ENCODE measurements at regions not wholly inside any gene's neighbourhood (a gene's known extent, or its start where the extent isn't known, plus 50 kb on each side); places are given as distances from the start of the nearest gene placed in this dataset.

DNA sequence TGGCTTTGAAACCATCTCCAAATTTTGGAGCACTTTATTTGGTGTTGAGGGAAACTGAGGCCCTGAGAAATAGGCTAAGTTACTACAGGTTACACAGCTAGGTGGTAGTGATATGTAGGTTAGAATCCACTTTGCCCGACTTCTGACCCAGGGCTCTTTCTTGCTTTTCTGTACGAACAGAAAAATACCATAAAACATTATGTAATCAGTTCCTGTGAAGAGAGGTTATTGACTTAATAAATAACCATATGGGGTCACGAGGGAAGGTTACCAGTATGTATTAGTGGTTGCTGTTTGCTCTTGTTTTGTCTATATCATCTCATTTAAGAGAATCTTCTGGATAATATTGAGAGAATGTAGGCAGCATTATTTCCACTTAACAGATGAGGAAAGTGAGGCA is 172.2 kb upstream of the MAF start:
- 79% methylated on average over 1 of the region's 3 CpGs; no CpG with 5 or more reads in 1 of the 2 experiments for WGBS, 2 experiments (ENCODE audit: insufficient coverage in 1 of 2, insufficient read length in 1 of 2)
- H3K27me3 Mint-ChIP-seq (ENCODE audit: insufficient read depth), result peaks cover 14% of the 10 kb centered on the region
- H3K9me3 Mint-ChIP-seq, result no peaks in the 10 kb centered on the region
- Histone ChIP-seq H3K9me3 (ENCODE audit: control insufficient read depth, low read length) (no peaks in the 10 kb centered on the region), H3K27ac (ENCODE audit: low read depth, low read length) (no peak overlapping the region), H3K27me3 (ENCODE audit: control insufficient read depth, insufficient read depth, low read length, poor library complexity, severe bottlenecking) (peaks cover 28% of the 10 kb centered on the region), H3K9ac (ENCODE audit: extremely low read depth, low read length, poor library complexity, severe bottlenecking) (no peak overlapping the region), H3K4me1 (ENCODE audit: control insufficient read depth, insufficient read depth, low read length) (peaks cover 4% of the 10 kb centered on the region), H3K4me3 (ENCODE audit: low read length) (no peak overlapping the region), H3K36me3 (ENCODE audit: control insufficient read depth, insufficient read depth, low read length) (no peaks in the 10 kb centered on the region)
- H3K4me1 Mint-ChIP-seq, result peaks cover 39% of the 10 kb centered on the region
- DNase-seq, result no peak
- H3K36me3 Mint-ChIP-seq (ENCODE audit: low read depth), result no peaks in the 10 kb centered on the region
- TF ChIP-seq, protein P1, sequence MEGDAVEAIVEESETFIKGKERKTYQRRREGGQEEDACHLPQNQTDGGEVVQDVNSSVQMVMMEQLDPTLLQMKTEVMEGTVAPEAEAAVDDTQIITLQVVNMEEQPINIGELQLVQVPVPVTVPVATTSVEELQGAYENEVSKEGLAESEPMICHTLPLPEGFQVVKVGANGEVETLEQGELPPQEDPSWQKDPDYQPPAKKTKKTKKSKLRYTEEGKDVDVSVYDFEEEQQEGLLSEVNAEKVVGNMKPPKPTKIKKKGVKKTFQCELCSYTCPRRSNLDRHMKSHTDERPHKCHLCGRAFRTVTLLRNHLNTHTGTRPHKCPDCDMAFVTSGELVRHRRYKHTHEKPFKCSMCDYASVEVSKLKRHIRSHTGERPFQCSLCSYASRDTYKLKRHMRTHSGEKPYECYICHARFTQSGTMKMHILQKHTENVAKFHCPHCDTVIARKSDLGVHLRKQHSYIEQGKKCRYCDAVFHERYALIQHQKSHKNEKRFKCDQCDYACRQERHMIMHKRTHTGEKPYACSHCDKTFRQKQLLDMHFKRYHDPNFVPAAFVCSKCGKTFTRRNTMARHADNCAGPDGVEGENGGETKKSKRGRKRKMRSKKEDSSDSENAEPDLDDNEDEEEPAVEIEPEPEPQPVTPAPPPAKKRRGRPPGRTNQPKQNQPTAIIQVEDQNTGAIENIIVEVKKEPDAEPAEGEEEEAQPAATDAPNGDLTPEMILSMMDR (conservative IDR thresholded peaks at IDR 0.05), result no peak
- no peak overlapping the region for H3K4me3 Mint-ChIP-seq
- no peak overlapping the region for H3K27ac Mint-ChIP-seq

DNA sequence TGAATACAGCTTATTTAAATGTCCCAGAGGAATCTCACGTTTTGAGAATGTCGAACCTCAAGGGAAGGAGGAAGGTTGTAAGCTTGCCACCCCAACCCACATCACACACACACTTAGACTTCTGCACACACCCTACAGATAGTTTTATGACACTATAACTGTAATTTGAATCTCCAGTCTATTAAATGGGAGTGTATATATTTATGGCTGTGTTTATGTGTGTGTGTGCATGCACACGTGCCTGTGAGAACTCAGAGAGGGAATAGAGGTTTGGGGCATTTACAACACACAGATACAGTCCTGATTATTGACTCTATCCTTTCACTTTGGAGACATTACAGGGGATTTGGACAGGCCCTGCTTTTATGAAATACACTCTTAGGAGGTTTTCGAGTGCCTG is 171.5 kb upstream of the MAF start:
- Mint-ChIP-seq H3K4me3 (no peak overlapping the region), H3K27ac (no peak overlapping the region), H3K9me3 (no peaks in the 10 kb centered on the region), H3K27me3 (ENCODE audit: insufficient read depth) (peaks cover 14% of the 10 kb centered on the region), H3K4me1 (peaks cover 45% of the 10 kb centered on the region), H3K36me3 (ENCODE audit: low read depth) (no peaks in the 10 kb centered on the region)
- H3K27ac ChIP-seq (ENCODE audit: low read depth, low read length), result no peak overlapping the region
- peaks cover 28% of the 10 kb centered on the region for H3K27me3 ChIP-seq (ENCODE audit: control insufficient read depth, insufficient read depth, low read length, poor library complexity, severe bottlenecking)
- peaks cover 4% of the 10 kb centered on the region for H3K4me1 ChIP-seq (ENCODE audit: control insufficient read depth, insufficient read depth, low read length)
- H3K9ac ChIP-seq (ENCODE audit: extremely low read depth, low read length, poor library complexity, severe bottlenecking), result no peak overlapping the region
- no peaks in the 10 kb centered on the region for H3K36me3 ChIP-seq (ENCODE audit: control insufficient read depth, insufficient read depth, low read length)
- H3K4me3 ChIP-seq (ENCODE audit: low read length), result no peak overlapping the region
- TF ChIP-seq, protein P1 (conservative IDR thresholded peaks at IDR 0.05), result no peak
- DNase-seq, result no peak
- H3K9me3 ChIP-seq (ENCODE audit: control insufficient read depth, low read length), result no peaks in the 10 kb centered on the region
- 83 to 88% methylated on average over 1 to 4 of the region's 4 CpGs for WGBS, 2 experiments (ENCODE audit: insufficient coverage in 1 of 2, insufficient read length in 1 of 2)

DNA sequence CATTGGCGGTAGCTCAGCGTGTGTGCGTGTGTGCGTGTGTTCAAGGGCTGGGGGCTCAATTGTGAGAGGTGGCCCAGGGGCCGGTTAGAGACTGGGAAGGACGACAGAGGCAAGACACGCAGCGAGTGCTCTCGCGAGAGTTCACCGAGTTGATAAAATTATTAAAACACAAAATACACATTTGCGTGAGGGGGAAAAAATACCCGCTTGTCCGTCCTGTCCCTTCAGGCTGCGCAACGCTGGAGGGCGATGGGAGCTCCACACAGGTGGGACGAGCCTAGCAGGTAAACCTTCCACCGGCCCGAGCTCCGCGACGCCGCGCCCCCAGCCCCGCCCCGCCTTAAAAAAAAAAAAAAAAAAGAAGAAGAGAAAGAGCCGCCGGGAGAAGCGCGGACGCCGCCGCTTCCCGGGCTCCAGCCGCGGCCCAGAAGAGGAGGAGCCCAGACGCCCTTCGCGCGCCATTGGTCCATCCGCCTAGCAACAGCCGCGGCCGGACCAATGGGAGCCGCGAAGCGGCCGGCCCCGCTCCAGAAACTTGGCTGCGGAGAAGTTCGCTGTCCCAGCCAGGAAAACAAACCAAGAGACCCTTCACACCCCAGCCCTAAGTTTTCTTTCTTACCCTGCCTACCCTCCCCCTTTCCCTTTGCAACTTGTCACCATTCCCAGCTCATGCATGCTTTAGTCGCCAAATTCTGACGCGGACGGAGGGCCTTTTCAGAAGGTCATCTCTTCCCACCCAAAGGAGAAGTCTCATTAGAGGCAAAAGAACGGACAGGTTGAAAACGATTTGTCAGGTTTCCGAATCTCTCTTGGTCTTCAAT is 169.9 kb upstream of the MAF start:
- TF ChIP-seq, protein P1 (conservative IDR thresholded peaks at IDR 0.05), result peak; percentile 28
- 2 to 3% methylated on average over 12 to 53 of the region's 59 CpGs for WGBS, 2 experiments (ENCODE audit: insufficient coverage in 1 of 2, insufficient read length in 1 of 2)
- Mint-ChIP-seq H3K27ac (peak overlapping the region; percentile 93), H3K4me1 (peaks cover 37% of the 10 kb centered on the region), H3K9me3 (no peaks in the 10 kb centered on the region), H3K4me3 (peak overlapping the region; percentile 65), H3K27me3 (ENCODE audit: insufficient read depth) (peaks cover 12% of the 10 kb centered on the region), H3K36me3 (ENCODE audit: low read depth) (no peaks in the 10 kb centered on the region)
- peaks cover 4% of the 10 kb centered on the region for H3K4me1 ChIP-seq (ENCODE audit: control insufficient read depth, insufficient read depth, low read length)
- no peak overlapping the region for H3K9ac ChIP-seq (ENCODE audit: extremely low read depth, low read length, poor library complexity, severe bottlenecking)
- H3K9me3 ChIP-seq (ENCODE audit: control insufficient read depth, low read length), result no peaks in the 10 kb centered on the region
- H3K4me3 ChIP-seq (ENCODE audit: low read length), result peak overlapping the region; percentile 80
- DNase-seq, result peak; percentile 95
- H3K36me3 ChIP-seq (ENCODE audit: control insufficient read depth, insufficient read depth, low read length), result no peaks in the 10 kb centered on the region
- H3K27me3 ChIP-seq (ENCODE audit: control insufficient read depth, insufficient read depth, low read length, poor library complexity, severe bottlenecking), result peaks cover 28% of the 10 kb centered on the region
- H3K27ac ChIP-seq (ENCODE audit: low read depth, low read length), result no peak overlapping the region
